ENCODE measurements at regions not wholly inside any gene's neighbourhood (a gene's known extent, or its start where the extent isn't known, plus 50 kb on each side); places are given as distances from the start of the nearest gene placed in this dataset.

GRCh38 chr12:92056290-92056689 lies 89.4 kb downstream of the BTG1 start:
- Histone ChIP-seq H3K36me3 (no peaks in the 10 kb centered on the region), H3K4me1 (peaks cover 0 to 24% (median 11%) of the 10 kb centered on the region in 12 donors), H3K9me3 (peaks cover 0 to 7% (median 0%) of the 10 kb centered on the region in 12 donors), H3K27me3 (no peaks in the 10 kb centered on the region), H3K27ac (peak overlapping the region in 1 of 12 donors; percentile 51), H3K4me3 (no peak overlapping the region)
- no peak for DNase-seq
- peak in 1 of 4 donors; percentile 44 for ATAC-seq
- intact Hi-C loops (cut with DNase I), result no loop called here
- TF ChIP-seq POLR2A (IDR thresholded peaks at IDR 0.05) (no peak), CTCF (IDR thresholded peaks at IDR 0.05) (no peak)
- WGBS, 4 donors, result 41 to 91% (median 81%) methylated on average over 2 of the region's 2 CpGs

DNA sequence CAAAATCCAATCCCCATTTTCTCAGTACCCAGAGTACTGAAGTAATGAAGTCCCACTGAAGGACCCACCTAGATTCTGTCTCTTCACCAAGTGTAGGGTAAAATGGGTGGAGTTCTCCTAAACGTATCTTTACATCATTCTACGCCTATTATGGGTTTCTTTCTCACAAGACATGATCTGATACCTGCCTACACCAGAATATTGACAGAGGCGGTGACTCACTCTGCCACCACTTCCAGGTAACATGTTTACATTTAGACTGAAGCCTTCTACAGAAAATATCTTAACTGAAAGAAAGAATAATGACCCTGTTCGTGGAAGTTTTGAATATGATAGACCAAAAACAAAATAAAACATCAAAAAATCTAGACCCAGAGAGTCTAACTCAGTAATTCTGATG lies 89.8 kb downstream of the BTG1 start:
- ATAC-seq (no peak), DNase-seq (no peak)
- Histone ChIP-seq H3K4me1 (peaks cover 0 to 20% (median 10%) of the 10 kb centered on the region in 12 donors), H3K27me3 (no peaks in the 10 kb centered on the region), H3K9me3 (peaks cover 0 to 7% (median 0%) of the 10 kb centered on the region in 12 donors), H3K27ac (peak overlapping the region in 1 of 12 donors; percentile 51), H3K36me3 (no peaks in the 10 kb centered on the region), H3K4me3 (no peak overlapping the region)
- TF ChIP-seq CTCF (IDR thresholded peaks at IDR 0.05) (no peak), POLR2A (IDR thresholded peaks at IDR 0.05) (no peak)
- intact Hi-C loops (cut with DNase I), result no loop called here
- WGBS, 4 donors, result 88 to 93% (median 90%) methylated on average over 4 of the region's 4 CpGs

DNA sequence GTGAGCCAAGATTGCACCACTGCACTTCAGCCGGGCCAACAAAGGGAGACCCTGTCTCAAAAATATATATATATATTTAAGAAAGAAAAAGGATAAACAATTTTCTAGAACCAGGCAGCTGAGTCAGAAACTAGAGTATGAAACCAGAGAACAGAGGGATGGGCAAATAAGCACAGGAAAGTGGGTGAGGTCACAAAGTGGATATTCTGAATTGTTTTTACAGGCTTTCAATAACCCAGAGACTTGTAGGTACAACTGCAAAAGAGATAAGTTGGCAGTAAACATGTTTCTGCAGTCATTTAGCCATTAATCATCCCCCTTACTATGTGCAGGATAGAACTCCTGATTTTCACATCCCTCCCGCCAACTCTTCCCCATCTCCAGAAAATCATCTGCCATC lies 94.2 kb downstream of the BTG1 start:
- H3K27me3 ChIP-seq, result no peaks in the 10 kb centered on the region
- no peak for ATAC-seq
- H3K4me3 ChIP-seq, result no peak overlapping the region
- H3K27ac ChIP-seq, result no peak overlapping the region
- H3K4me1 ChIP-seq, result peaks cover 0 to 14% (median 0%) of the 10 kb centered on the region in 12 donors
- TF ChIP-seq POLR2A (IDR thresholded peaks at IDR 0.05) (no peak), CTCF (IDR thresholded peaks at IDR 0.05) (no peak)
- 63 to 98% (median 94%) methylated on average over 2 of the region's 2 CpGs for WGBS, 4 donors
- no peaks in the 10 kb centered on the region for H3K9me3 ChIP-seq
- intact Hi-C loops (cut with DNase I), result no loop called here
- no peaks in the 10 kb centered on the region for H3K36me3 ChIP-seq
- no peak for DNase-seq

DNA sequence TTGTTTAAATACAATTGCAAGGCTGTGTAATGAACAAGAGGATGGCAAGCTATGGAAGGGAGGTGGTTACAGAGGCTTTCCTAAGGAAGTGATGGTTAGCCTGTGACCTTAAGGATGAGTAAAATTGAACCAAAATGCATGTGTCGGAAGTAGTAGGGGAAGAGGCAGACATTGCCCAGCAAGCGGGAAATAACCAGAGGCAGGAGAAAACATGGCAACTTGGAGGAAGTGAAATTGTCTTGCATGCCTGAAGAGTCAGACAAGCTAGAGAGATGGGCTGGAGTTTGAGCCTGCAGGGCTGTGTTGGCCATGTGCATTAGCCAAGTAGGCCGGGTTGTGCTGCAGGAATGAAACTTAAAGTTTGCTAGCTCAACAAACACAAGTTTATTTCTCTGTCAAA lies 96.2 kb downstream of the BTG1 start:
- Histone ChIP-seq H3K36me3 (no peaks in the 10 kb centered on the region), H3K27ac (no peak overlapping the region), H3K4me3 (no peak overlapping the region), H3K4me1 (peaks cover 0 to 18% (median 0%) of the 10 kb centered on the region in 12 donors), H3K27me3 (no peaks in the 10 kb centered on the region), H3K9me3 (no peaks in the 10 kb centered on the region)
- ATAC-seq (no peak), DNase-seq (no peak)
- WGBS, 4 donors, result 88 to 95% (median 90%) methylated on average over 3 of the region's 3 CpGs
- TF ChIP-seq CTCF (IDR thresholded peaks at IDR 0.05) (no peak), POLR2A (IDR thresholded peaks at IDR 0.05) (no peak)
- intact Hi-C loops (cut with DNase I), result loop anchor here in 1 of 10 donors (10.0 kb wide), 1 partner anchor 85 kb away; no protein-coding TSS in a partner anchor

Measured in heart left ventricle (tissue), 16 donors.